HepG2 (cell line): ENCODE measurements at regions not wholly inside any gene's neighbourhood (a gene's known extent, or its start where the extent isn't known, plus 50 kb on each side); places are given as distances from the start of the nearest gene placed in this dataset.

Source experiments
- ATAC-seq: fragments of 200-7000 bp; cut with Tn5 transposase; 3 replicates; pipeline ENCODE4 v1.9.1; 2020; ENCODE audit warnings: mild to moderate bottlenecking, moderate library complexity
- BruUV-seq: library from RNA; stranded (reverse); fragments of 400-500 nt; replicated peaks from 2 replicates; lab custom pipeline; 2021; lab: Mats Ljungman, UMichigan
- CTCF ChIA-PET: fragments of 300-600 bp; formaldehyde crosslinking; extraction: SDS; loops from one replicate; lab custom pipeline; 2021; ENCODE audit warnings: low total read pairs, inconsistent platforms, low intra/inter-chr PET ratio; lab: Yijun Ruan, JAX
- POLR2A ChIA-PET: fragments of 350-600 bp; sonication (Branson Sonifier 250); formaldehyde crosslinking; loops from one replicate; lab custom pipeline; 2020; ENCODE audit warnings: antibody characterized with exemption, inconsistent platforms; lab: Yijun Ruan, JAX
- DNase-seq: peaks from one replicate; pipeline ENCODE4 v3.0.0-alpha.2; 2015; ENCODE audit warnings: low spot score
- FAIRE-seq: peaks from 3 replicates; lab custom pipeline; 2011; peaks lifted over from hg19 to GRCh38; lab: Jason Lieb, UNC
- H2AFZ ChIP-seq: one replicate; pipeline ENCODE4 v1.6.1; 2011; ENCODE audit warnings: low read length, inconsistent platforms
- H3K27ac ChIP-seq: fragments of 300-600 bp; 3 replicates; pipeline ENCODE4 v1.8.0; 2011; ENCODE audit warnings: mixed run types, mild to moderate bottlenecking, mixed read lengths, low read length, inconsistent platforms; ENCODE audit not compliant: insufficient read depth; ENCODE audit errors: extremely low read length
- H3K27me3 ChIP-seq, 2 experiments: fragments of 200-600 bp in 1 of 2; 2 replicates in 1 of 2; 3 replicates in 1 of 2; pipeline versions ENCODE4 v1.6.0 to v1.8.0; 2011; ENCODE audit warnings: low read length in 2 of 2, mild to moderate bottlenecking in 2 of 2, moderate library complexity in 2 of 2, inconsistent platforms in 1 of 2; ENCODE audit not compliant: insufficient read depth in 2 of 2, control insufficient read depth in 1 of 2
- H3K36me3 ChIP-seq, 2 experiments: fragments of 200-600 bp in 1 of 2; replicated peaks in 1 of 2; 2 replicates in 1 of 2; 3 replicates in 1 of 2; pipeline versions ENCODE4 v1.5.1 to v1.8.0; 2011; ENCODE audit warnings: low read length in 2 of 2, inconsistent platforms in 1 of 2; ENCODE audit not compliant: insufficient read depth in 2 of 2, control insufficient read depth in 1 of 2
- H3K4me1 ChIP-seq: 2 replicates; pipeline ENCODE4 v1.5.1; 2012; ENCODE audit warnings: low read length, inconsistent platforms; ENCODE audit not compliant: insufficient read depth
- H3K4me2 ChIP-seq: 2 replicates; pipeline ENCODE4 v1.6.0; 2011; ENCODE audit warnings: low read depth, low read length, inconsistent platforms
- H3K4me3 ChIP-seq, 3 experiments: fragments of 200-600 bp in 1 of 3; sonication (generic), shearing (Covaris generic) in 1 of 3; replicated peaks in 1 of 3; 2 replicates each; pipeline ENCODE4 v1.5.1; 2011 to 2016; ENCODE audit warnings: low read length in 3 of 3, inconsistent platforms in 2 of 3, low read depth in 2 of 3, mild to moderate bottlenecking in 2 of 3, control low read depth in 1 of 3, mixed read lengths in 1 of 3; ENCODE audit not compliant: insufficient read depth in 1 of 3
- H3K79me2 ChIP-seq: one replicate; pipeline ENCODE4 v1.6.1; 2011; ENCODE audit warnings: low read length, inconsistent platforms; ENCODE audit not compliant: insufficient read depth
- H3K9ac ChIP-seq: 2 replicates; pipeline ENCODE4 v1.6.0; 2011; ENCODE audit warnings: mild to moderate bottlenecking, low read depth, low read length, inconsistent platforms; ENCODE audit not compliant: insufficient read depth
- H3K9me3 ChIP-seq: 2 replicates; pipeline ENCODE4 v1.5.1; 2012; ENCODE audit warnings: mild to moderate bottlenecking, low read length
- H4K20me1 ChIP-seq: 2 replicates; pipeline ENCODE4 v1.6.0; 2011; ENCODE audit warnings: inconsistent platforms, mild to moderate bottlenecking, low read length, moderate library complexity; ENCODE audit not compliant: insufficient read depth
- CEBPG ChIP-seq: IDR thresholded peaks from 2 replicates; pipeline ENCODE4 v1.6.1; 2016
- NFKBIZ ChIP-seq: IDR thresholded peaks from 2 replicates; pipeline ENCODE4 v1.6.1; 2018; ENCODE audit warnings: missing genetic modification reagents, missing compliant biosample characterization
- PRMT3 ChIP-seq: sonication (generic); formaldehyde crosslinking; IDR thresholded peaks from 2 replicates; pipeline ENCODE4 v1.8.1; 2022; ENCODE audit warnings: low read depth, mild to moderate bottlenecking, moderate library complexity, missing genetic modification reagents, borderline replicate concordance
- REXO4 ChIP-seq: sonication (generic); formaldehyde crosslinking; IDR thresholded peaks from 2 replicates; pipeline ENCODE4 v1.8.0; 2022; ENCODE audit warnings: missing genetic modification reagents, mild to moderate bottlenecking, borderline replicate concordance
- SCMH1 ChIP-seq: sonication (generic); formaldehyde crosslinking; IDR thresholded peaks from 2 replicates; pipeline ENCODE4 v1.9.0; 2021; ENCODE audit warnings: missing genetic modification reagents, mild to moderate bottlenecking, borderline replicate concordance
- SMC3 ChIP-seq: IDR thresholded peaks from 2 replicates; pipeline ENCODE4 v1.6.1; 2011; ENCODE audit warnings: low read length, improper control_type of control experiment
- TARDBP ChIP-seq: sonication (generic); formaldehyde crosslinking; IDR thresholded peaks from 2 replicates; pipeline ENCODE4 v1.8.0; 2022; ENCODE audit warnings: mild to moderate bottlenecking, missing genetic modification reagents
- TBL1XR1 ChIP-seq: fragments of 150-350 bp; IDR thresholded peaks from 2 replicates; pipeline ENCODE4 v1.6.1; 2014; ENCODE audit warnings: borderline replicate concordance, low read length; ENCODE audit not compliant: partially characterized antibody
- ZMAT3 ChIP-seq: sonication (generic); formaldehyde crosslinking; conservative IDR thresholded peaks from 2 replicates; pipeline ENCODE4 v1.7.0; 2021; ENCODE audit warnings: missing genetic modification reagents
- ZNF317 ChIP-seq: sonication (generic); formaldehyde crosslinking; IDR thresholded peaks from 2 replicates; pipeline ENCODE4 v1.5.0; 2020; ENCODE audit warnings: mild to moderate bottlenecking, missing genetic modification reagents
- ZNF33B ChIP-seq: sonication (generic); formaldehyde crosslinking; IDR thresholded peaks from 2 replicates; pipeline ENCODE4 v1.5.1; 2020; ENCODE audit warnings: mild to moderate bottlenecking, missing genetic modification reagents
- ZNF510 ChIP-seq: sonication (generic); formaldehyde crosslinking; IDR thresholded peaks from 2 replicates; pipeline ENCODE4 v1.4.0; 2020; ENCODE audit warnings: low read depth, mild to moderate bottlenecking, missing genetic modification reagents
- ZNF747 ChIP-seq: sonication (generic); formaldehyde crosslinking; IDR thresholded peaks from 2 replicates; pipeline ENCODE4 v1.8.1; 2023; ENCODE audit warnings: missing genetic modification reagents, mild to moderate bottlenecking, borderline replicate concordance
- WGBS: methylation state at CpG from one replicate; pipeline ENCODE4 v1.1.6; 2017; ENCODE audit warnings: low lambda C conversion rate; 5-methylcytosine and 5-hydroxymethylcytosine counted together
- in situ Hi-C: cut with HindIII; loops from 2 replicates; pipeline ENCODE4 v1.10.0; 2017; ENCODE audit warnings: low pct_unique_long_range_greater_than_20kb; ENCODE audit not compliant: extremely low pct_ligation_motif_present
- intact Hi-C: fragments of 100-400 bp; cut with micrococcal nuclease; formaldehyde crosslinking; loops from one replicate; pipeline ENCODE4 v1.10.0; 2022; ENCODE audit not compliant: unreplicated experiment
- TF ChIP-seq, protein P1 (sequence below): sonication (generic); formaldehyde crosslinking; IDR thresholded peaks from 2 replicates; pipeline ENCODE4 v1.4.0; 2020; ENCODE audit warnings: missing genetic modification reagents
- TF ChIP-seq, protein P2 (sequence below): sonication (generic); formaldehyde crosslinking; IDR thresholded peaks from 2 replicates; pipeline ENCODE4 v1.4.0; 2020; ENCODE audit warnings: missing genetic modification reagents
- TF ChIP-seq, protein P3 (sequence below): sonication (generic); formaldehyde crosslinking; conservative IDR thresholded peaks from 2 replicates; pipeline ENCODE4 v1.4.0; 2020; ENCODE audit warnings: missing genetic modification reagents
- TF ChIP-seq, protein P4 (sequence below): sonication (generic); formaldehyde crosslinking; IDR thresholded peaks from 2 replicates; pipeline ENCODE4 v1.4.0; 2020; ENCODE audit warnings: missing genetic modification reagents, mild to moderate bottlenecking, borderline replicate concordance

- H3K79me2 ChIP-seq, result no peaks in the 10 kb centered on the region
- H3K27me3 ChIP-seq, result no peaks in the 10 kb centered on the region
- in situ Hi-C loops, result no loop called here
- H3K4me2 ChIP-seq, result no peak overlapping the region
- H3K4me3 ChIP-seq, result no peak overlapping the region
- H3K4me1 ChIP-seq, result no peaks in the 10 kb centered on the region
- H3K27ac ChIP-seq, result no peak overlapping the region
- no peak overlapping the region for H2AFZ ChIP-seq
- intact Hi-C loops, result no loop called here
- BruUV-seq, result no TSS peak
- 30% methylated on average over 4 of the region's 27 CpGs for WGBS
- H3K36me3 ChIP-seq, result no peaks in the 10 kb centered on the region
- DNase-seq (no peak), ATAC-seq (no peak), FAIRE-seq (no peak)
- no peaks in the 10 kb centered on the region for H4K20me1 ChIP-seq
- CTCF ChIA-PET, result no interaction called here
- H3K9me3 ChIP-seq, result no peaks in the 10 kb centered on the region
- POLR2A ChIA-PET, result no interaction called here
- no peak overlapping the region for H3K9ac ChIP-seq
- TF ChIP-seq ZNF317 (CRISPR knock-in tag), result no peak
- no peak for TF ChIP-seq PRMT3 (CRISPR knock-in tag)
- TF ChIP-seq, protein P1, sequence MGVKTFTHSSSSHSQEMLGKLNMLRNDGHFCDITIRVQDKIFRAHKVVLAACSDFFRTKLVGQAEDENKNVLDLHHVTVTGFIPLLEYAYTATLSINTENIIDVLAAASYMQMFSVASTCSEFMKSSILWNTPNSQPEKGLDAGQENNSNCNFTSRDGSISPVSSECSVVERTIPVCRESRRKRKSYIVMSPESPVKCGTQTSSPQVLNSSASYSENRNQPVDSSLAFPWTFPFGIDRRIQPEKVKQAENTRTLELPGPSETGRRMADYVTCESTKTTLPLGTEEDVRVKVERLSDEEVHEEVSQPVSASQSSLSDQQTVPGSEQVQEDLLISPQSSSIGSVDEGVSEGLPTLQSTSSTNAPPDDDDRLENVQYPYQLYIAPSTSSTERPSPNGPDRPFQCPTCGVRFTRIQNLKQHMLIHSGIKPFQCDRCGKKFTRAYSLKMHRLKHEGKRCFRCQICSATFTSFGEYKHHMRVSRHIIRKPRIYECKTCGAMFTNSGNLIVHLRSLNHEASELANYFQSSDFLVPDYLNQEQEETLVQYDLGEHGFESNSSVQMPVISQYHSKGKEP (CRISPR knock-in tag), result no peak
- TF ChIP-seq ZMAT3 (CRISPR knock-in tag), result no peak
- no peak for TF ChIP-seq ZNF33B (CRISPR knock-in tag)
- TF ChIP-seq NFKBIZ (CRISPR knock-in tag), result no peak
- no peak for TF ChIP-seq REXO4
- no peak for TF ChIP-seq TBL1XR1
- TF ChIP-seq CEBPG (CRISPR knock-in tag), result no peak
- no peak for TF ChIP-seq SMC3
- TF ChIP-seq, protein P2, sequence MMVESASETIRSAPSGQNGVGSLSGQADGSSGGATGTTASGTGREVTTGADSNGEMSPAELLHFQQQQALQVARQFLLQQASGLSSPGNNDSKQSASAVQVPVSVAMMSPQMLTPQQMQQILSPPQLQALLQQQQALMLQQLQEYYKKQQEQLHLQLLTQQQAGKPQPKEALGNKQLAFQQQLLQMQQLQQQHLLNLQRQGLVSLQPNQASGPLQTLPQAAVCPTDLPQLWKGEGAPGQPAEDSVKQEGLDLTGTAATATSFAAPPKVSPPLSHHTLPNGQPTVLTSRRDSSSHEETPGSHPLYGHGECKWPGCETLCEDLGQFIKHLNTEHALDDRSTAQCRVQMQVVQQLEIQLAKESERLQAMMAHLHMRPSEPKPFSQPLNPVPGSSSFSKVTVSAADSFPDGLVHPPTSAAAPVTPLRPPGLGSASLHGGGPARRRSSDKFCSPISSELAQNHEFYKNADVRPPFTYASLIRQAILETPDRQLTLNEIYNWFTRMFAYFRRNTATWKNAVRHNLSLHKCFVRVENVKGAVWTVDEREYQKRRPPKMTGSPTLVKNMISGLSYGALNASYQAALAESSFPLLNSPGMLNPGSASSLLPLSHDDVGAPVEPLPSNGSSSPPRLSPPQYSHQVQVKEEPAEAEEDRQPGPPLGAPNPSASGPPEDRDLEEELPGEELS (CRISPR knock-in tag), result no peak
- TF ChIP-seq TARDBP (CRISPR knock-in tag), result no peak
- TF ChIP-seq ZNF510 (CRISPR knock-in tag), result no peak
- TF ChIP-seq, protein P3, sequence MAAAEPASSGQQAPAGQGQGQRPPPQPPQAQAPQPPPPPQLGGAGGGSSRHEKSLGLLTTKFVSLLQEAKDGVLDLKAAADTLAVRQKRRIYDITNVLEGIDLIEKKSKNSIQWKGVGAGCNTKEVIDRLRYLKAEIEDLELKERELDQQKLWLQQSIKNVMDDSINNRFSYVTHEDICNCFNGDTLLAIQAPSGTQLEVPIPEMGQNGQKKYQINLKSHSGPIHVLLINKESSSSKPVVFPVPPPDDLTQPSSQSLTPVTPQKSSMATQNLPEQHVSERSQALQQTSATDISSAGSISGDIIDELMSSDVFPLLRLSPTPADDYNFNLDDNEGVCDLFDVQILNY, result no peak
- no peak for TF ChIP-seq ZNF747 (CRISPR knock-in tag)
- TF ChIP-seq, protein P4, sequence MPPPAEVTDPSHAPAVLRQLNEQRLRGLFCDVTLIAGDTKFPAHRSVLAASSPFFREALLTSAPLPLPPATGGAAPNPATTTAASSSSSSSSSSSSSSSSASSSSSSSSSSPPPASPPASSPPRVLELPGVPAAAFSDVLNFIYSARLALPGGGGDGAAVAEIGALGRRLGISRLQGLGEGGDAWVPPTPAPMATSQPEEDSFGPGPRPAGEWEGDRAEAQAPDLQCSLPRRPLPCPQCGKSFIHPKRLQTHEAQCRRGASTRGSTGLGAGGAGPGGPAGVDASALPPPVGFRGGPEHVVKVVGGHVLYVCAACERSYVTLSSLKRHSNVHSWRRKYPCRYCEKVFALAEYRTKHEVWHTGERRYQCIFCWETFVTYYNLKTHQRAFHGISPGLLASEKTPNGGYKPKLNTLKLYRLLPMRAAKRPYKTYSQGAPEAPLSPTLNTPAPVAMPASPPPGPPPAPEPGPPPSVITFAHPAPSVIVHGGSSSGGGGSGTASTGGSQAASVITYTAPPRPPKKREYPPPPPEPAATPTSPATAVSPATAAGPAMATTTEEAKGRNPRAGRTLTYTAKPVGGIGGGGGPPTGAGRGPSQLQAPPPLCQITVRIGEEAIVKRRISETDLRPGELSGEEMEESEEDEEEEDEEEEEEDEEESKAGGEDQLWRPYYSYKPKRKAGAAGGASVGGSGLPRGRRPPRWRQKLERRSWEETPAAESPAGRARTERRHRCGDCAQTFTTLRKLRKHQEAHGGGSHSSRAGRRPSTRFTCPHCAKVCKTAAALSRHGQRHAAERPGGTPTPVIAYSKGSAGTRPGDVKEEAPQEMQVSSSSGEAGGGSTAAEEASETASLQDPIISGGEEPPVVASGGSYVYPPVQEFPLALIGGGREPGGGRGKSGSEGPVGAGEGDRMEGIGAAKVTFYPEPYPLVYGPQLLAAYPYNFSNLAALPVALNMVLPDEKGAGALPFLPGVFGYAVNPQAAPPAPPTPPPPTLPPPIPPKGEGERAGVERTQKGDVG (CRISPR knock-in tag), result no peak
- TF ChIP-seq SCMH1 (CRISPR knock-in tag), result no peak
Measured at GRCh38 chr12:84361651-84362551, 550.7 kb downstream of the SLC6A15 start.
